ENCODE measurements at regions not wholly inside any gene's neighbourhood (a gene's known extent, or its start where the extent isn't known, plus 50 kb on each side); places are given as distances from the start of the nearest gene placed in this dataset.

DNA sequence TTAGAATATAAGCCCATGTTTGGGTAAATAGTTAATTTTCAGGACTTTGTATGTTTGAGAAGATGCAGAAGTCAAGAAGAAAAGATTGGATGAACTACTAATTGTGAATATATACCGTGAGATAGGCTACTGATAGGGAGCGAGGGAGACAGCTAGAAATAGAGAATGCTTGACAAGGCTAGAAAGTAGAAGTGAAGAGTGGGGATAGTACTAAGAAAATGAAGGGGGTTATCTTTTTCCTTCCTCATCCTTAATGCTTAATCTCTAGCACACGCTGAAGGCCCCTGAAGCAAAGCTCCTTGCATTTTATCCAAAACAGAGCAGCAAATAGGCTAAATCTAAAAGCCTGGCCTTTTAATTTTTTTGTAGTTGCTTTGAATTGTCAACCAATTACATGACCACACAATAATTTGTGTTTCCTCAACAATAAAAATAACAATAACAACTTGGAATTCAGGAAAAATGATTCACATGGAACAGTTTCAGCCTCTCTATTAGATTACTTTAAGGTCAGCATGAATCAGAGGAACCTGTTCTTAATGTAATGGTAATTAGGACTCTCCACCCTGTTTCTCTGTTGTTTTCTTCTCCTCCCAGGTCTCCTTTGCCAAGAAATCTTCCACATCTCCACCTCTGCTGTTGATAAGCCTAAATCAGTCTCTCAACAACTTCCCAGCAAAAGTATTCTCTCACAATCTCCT is 1071.3 kb upstream of the ZEB2 start:
- TF ChIP-seq, protein P1, sequence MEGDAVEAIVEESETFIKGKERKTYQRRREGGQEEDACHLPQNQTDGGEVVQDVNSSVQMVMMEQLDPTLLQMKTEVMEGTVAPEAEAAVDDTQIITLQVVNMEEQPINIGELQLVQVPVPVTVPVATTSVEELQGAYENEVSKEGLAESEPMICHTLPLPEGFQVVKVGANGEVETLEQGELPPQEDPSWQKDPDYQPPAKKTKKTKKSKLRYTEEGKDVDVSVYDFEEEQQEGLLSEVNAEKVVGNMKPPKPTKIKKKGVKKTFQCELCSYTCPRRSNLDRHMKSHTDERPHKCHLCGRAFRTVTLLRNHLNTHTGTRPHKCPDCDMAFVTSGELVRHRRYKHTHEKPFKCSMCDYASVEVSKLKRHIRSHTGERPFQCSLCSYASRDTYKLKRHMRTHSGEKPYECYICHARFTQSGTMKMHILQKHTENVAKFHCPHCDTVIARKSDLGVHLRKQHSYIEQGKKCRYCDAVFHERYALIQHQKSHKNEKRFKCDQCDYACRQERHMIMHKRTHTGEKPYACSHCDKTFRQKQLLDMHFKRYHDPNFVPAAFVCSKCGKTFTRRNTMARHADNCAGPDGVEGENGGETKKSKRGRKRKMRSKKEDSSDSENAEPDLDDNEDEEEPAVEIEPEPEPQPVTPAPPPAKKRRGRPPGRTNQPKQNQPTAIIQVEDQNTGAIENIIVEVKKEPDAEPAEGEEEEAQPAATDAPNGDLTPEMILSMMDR (IDR thresholded peaks at IDR 0.05) = no peak
- H3K4me1 Mint-ChIP-seq (ENCODE audit: low read depth) = peaks cover 33% of the 10 kb centered on the region
- no peak overlapping the region for H3K27ac Mint-ChIP-seq (ENCODE audit: unreplicated experiment)
- H3K9me3 Mint-ChIP-seq (ENCODE audit: low read depth) = peaks cover 15% of the 10 kb centered on the region
- H3K36me3 Mint-ChIP-seq (ENCODE audit: low read depth) = no peaks in the 10 kb centered on the region
- H3K4me3 Mint-ChIP-seq (ENCODE audit: unreplicated experiment) = no peak overlapping the region
- DNase-seq (ENCODE audit: low spot score) = no peak
- no peaks in the 10 kb centered on the region for H3K27me3 Mint-ChIP-seq (ENCODE audit: low read depth)

DNA sequence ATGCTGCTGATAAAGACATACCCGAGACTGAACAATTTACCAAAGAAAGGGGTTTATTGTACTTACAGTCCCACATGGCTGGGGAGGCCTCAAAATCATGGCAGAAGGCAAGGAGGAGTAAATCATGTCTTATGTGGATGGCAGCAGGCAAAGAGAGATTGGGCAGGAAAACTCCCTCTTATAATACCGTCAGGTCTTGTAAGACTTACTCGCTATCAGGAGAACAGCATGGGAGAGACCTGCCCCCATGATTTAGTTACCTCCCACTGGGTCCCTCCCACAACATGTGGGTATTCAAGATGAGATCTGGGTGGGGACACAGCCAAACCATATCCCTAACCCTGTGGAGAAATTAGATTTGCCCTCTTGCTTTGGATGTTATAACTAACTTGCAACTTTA is 1068.0 kb upstream of the ZEB2 start:
- no peaks in the 10 kb centered on the region for H3K36me3 Mint-ChIP-seq (ENCODE audit: low read depth)
- no peak overlapping the region for H3K4me3 Mint-ChIP-seq (ENCODE audit: unreplicated experiment)
- no peaks in the 10 kb centered on the region for H3K27me3 Mint-ChIP-seq (ENCODE audit: low read depth)
- peaks cover 2% of the 10 kb centered on the region for H3K4me1 Mint-ChIP-seq (ENCODE audit: low read depth)
- TF ChIP-seq, protein P1 (IDR thresholded peaks at IDR 0.05) = no peak
- H3K27ac Mint-ChIP-seq (ENCODE audit: unreplicated experiment) = no peak overlapping the region
- DNase-seq (ENCODE audit: low spot score) = no peak
- peaks cover 11% of the 10 kb centered on the region for H3K9me3 Mint-ChIP-seq (ENCODE audit: low read depth)

DNA sequence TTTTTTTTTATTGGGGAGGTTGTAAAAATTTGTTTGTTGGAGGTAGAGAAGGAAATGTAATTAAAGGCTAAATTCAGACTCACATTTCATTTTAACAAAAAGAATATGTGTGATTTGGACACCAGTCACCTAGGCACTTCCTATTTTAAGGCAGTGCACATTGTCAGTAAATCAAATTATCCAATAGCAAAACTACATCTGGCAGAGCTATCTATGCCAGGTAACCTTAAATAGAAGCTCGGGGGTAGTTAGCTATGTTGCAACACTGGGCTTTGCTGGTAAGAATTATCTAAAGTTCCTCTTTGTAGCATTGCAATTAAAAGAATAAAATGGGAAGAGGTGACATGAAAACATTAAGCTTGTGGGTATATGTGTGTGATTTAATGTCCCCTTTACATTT is 1064.4 kb upstream of the ZEB2 start:
- TF ChIP-seq, protein P1 (IDR thresholded peaks at IDR 0.05) = no peak
- Mint-ChIP-seq H3K9me3 (ENCODE audit: low read depth) (no peaks in the 10 kb centered on the region), H3K36me3 (ENCODE audit: low read depth) (no peaks in the 10 kb centered on the region), H3K27ac (ENCODE audit: unreplicated experiment) (no peak overlapping the region), H3K27me3 (ENCODE audit: low read depth) (no peaks in the 10 kb centered on the region), H3K4me1 (ENCODE audit: low read depth) (no peaks in the 10 kb centered on the region), H3K4me3 (ENCODE audit: unreplicated experiment) (no peak overlapping the region)
- DNase-seq (ENCODE audit: low spot score) = no peak

DNA sequence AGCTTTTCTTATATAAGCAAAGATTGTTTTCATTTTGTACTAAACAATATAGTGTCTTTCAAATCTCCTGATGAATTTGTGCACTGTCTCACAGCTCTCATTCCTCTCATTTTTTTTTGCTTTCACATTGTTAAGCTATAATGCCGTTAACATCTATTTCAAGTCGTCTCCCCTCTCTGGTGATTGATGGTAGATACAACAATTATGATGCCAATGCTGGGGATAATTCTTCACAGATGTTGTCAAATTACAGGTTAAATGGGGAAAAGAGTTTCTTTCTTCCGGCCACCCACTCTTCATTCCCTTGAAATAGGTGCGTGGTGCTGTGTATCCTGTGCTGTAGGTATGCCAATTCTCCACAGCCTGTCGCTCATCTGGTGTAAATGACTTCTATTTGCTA is 1053.7 kb upstream of the ZEB2 start:
- H3K36me3 Mint-ChIP-seq (ENCODE audit: low read depth) = no peaks in the 10 kb centered on the region
- no peak for DNase-seq (ENCODE audit: low spot score)
- H3K4me3 Mint-ChIP-seq (ENCODE audit: unreplicated experiment) = no peak overlapping the region
- H3K4me1 Mint-ChIP-seq (ENCODE audit: low read depth) = peaks cover 5% of the 10 kb centered on the region
- TF ChIP-seq, protein P1 (IDR thresholded peaks at IDR 0.05) = no peak
- no peaks in the 10 kb centered on the region for H3K27me3 Mint-ChIP-seq (ENCODE audit: low read depth)
- H3K27ac Mint-ChIP-seq (ENCODE audit: unreplicated experiment) = no peak overlapping the region
- H3K9me3 Mint-ChIP-seq (ENCODE audit: low read depth) = no peaks in the 10 kb centered on the region

DNA sequence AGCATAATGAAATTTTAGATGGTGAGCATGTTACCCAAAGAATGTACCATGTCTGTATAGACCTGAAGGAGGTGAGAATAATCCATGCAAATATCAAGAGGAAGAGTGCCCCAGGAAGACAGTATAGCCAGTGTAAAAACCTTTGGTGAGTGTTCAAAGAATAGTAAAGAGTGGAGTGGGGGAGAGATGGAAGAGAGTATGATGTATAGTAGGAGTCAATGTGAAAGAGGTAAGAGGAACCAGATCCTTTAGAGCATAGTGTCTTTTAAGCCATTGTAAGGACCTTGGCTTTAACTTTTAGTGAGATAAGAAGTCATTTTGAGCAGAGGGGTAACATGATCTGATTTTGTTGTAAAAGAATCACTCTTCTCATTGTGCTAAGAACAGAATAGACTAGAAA is 1052.3 kb upstream of the ZEB2 start:
- Mint-ChIP-seq H3K9me3 (ENCODE audit: low read depth) (no peaks in the 10 kb centered on the region), H3K36me3 (ENCODE audit: low read depth) (no peaks in the 10 kb centered on the region), H3K4me1 (ENCODE audit: low read depth) (peaks cover 5% of the 10 kb centered on the region), H3K27ac (ENCODE audit: unreplicated experiment) (no peak overlapping the region), H3K27me3 (ENCODE audit: low read depth) (no peaks in the 10 kb centered on the region), H3K4me3 (ENCODE audit: unreplicated experiment) (no peak overlapping the region)
- no peak for DNase-seq (ENCODE audit: low spot score)
- TF ChIP-seq, protein P1 (IDR thresholded peaks at IDR 0.05) = no peak
